H1 (cell line): ENCODE measurements at regions not wholly inside any gene's neighbourhood (a gene's known extent, or its start where the extent isn't known, plus 50 kb on each side); places are given as distances from the start of the nearest gene placed in this dataset.

Source experiments
- CTCF ChIA-PET: fragments of 300-600 bp; sonication (Branson Sonifier 250); formaldehyde crosslinking; loops from one replicate; lab custom pipeline; 2021; ENCODE audit not compliant: partially characterized antibody; lab: Charles Lee
- POLR2A ChIA-PET: fragments of 300-600 bp; sonication (Branson Sonifier 250); formaldehyde crosslinking; loops from one replicate; lab custom pipeline; 2021; ENCODE audit warnings: inconsistent platforms; ENCODE audit not compliant: partially characterized antibody; lab: Charles Lee
- DNase-seq, 2 experiments: peaks; one replicate each; pipeline versions ENCODE4 v3.0.0 to v3.0.0-alpha.2; 2010 to 2022; ENCODE audit warnings: low spot score in 2 of 2, low read depth in 1 of 2, mixed read lengths in 1 of 2
- FAIRE-seq: peaks from 2 replicates; lab custom pipeline; 2011; peaks lifted over from hg19 to GRCh38; lab: Jason Lieb, UNC
- H2AFZ ChIP-seq: 2 replicates; pipeline ENCODE4 v1.8.1; 2012; ENCODE audit warnings: low read length, inconsistent platforms
- H2AK5ac ChIP-seq: 2 replicates; pipeline ENCODE4 v1.6.1; 2013; ENCODE audit warnings: low read depth, low read length
- H2BK120ac ChIP-seq: replicated peaks from 2 replicates; pipeline ENCODE3; 2013; ENCODE audit warnings: low read depth, low read length, inconsistent platforms
- H2BK12ac ChIP-seq: 2 replicates; pipeline ENCODE4 v1.6.1; 2013; ENCODE audit warnings: low read depth, low read length
- H2BK15ac ChIP-seq: 2 replicates; pipeline ENCODE4 v1.6.1; 2013; ENCODE audit warnings: low read length
- H2BK20ac ChIP-seq: 2 replicates; pipeline ENCODE4 v1.6.1; 2013; ENCODE audit warnings: low read length
- H2BK5ac ChIP-seq: 2 replicates; pipeline ENCODE4 v1.6.1; 2013; ENCODE audit warnings: low read depth, low read length
- H3K14ac ChIP-seq: 2 replicates; pipeline ENCODE4 v1.6.1; 2013; ENCODE audit warnings: inconsistent platforms; ENCODE audit not compliant: insufficient read length
- H3K18ac ChIP-seq: 2 replicates; pipeline ENCODE4 v1.6.1; 2013; ENCODE audit warnings: low read length; ENCODE audit errors: extremely low read depth
- H3K23ac ChIP-seq: 2 replicates; pipeline ENCODE4 v1.6.1; 2013; ENCODE audit warnings: inconsistent platforms; ENCODE audit not compliant: insufficient read length
- H3K23me2 ChIP-seq: 2 replicates; pipeline ENCODE4 v1.6.1; 2013; ENCODE audit warnings: low read depth, low read length
- H3K27ac ChIP-seq: 2 replicates; pipeline ENCODE4 v1.6.1; 2011; ENCODE audit warnings: low read depth, low read length, inconsistent platforms
- H3K27me3 ChIP-seq, 4 experiments: replicated peaks in 1 of 4; 1 replicate in 1 of 4; 2 replicates in 3 of 4; pipeline versions ENCODE4 v1.6.1 to v1.8.1; 2011 to 2013; ENCODE audit warnings: low read length in 3 of 4, mild to moderate bottlenecking in 3 of 4, inconsistent platforms in 2 of 4, mixed read lengths in 2 of 4, moderate library complexity in 1 of 4; ENCODE audit not compliant: control insufficient read depth in 3 of 4, insufficient read depth in 3 of 4; ENCODE audit errors: extremely low read depth in 1 of 4
- H3K36me3 ChIP-seq, 4 experiments: 2 replicates each; pipeline versions ENCODE4 v1.6.1 to v1.8.1; 2011 to 2013; ENCODE audit warnings: mild to moderate bottlenecking in 4 of 4, low read length in 3 of 4, moderate library complexity in 2 of 4, control low read depth in 1 of 4, inconsistent platforms in 1 of 4; ENCODE audit not compliant: insufficient read depth in 4 of 4, control insufficient read depth in 2 of 4
- H3K4ac ChIP-seq: replicated peaks from 2 replicates; pipeline ENCODE3; 2013; ENCODE audit warnings: low read length, low read depth, mixed read lengths, inconsistent platforms; ENCODE audit not compliant: insufficient read length
- H3K4me1 ChIP-seq, 4 experiments: replicated peaks in 1 of 4; 1 replicate in 1 of 4; 2 replicates in 3 of 4; pipeline versions ENCODE4 v1.6.1 to v1.8.1; 2011 to 2013; ENCODE audit warnings: low read length in 3 of 4, inconsistent platforms in 2 of 4, mixed read lengths in 1 of 4; ENCODE audit not compliant: insufficient read depth in 4 of 4, control insufficient read depth in 3 of 4
- H3K4me2 ChIP-seq, 2 experiments: 2 replicates each; pipeline versions ENCODE4 v1.6.1 to v1.8.1; 2011 to 2013; ENCODE audit warnings: low read depth in 2 of 2, low read length in 2 of 2, control low read depth in 1 of 2, inconsistent platforms in 1 of 2, mild to moderate bottlenecking in 1 of 2; ENCODE audit not compliant: insufficient read depth in 1 of 2
- H3K4me3 ChIP-seq, 4 experiments: fragments of 200-600, 300-600 bp in 1 of 4; sonication (generic), shearing (Covaris generic), sonication (Bioruptor Twin) in 1 of 4; 2 replicates each; pipeline versions ENCODE4 v1.5.1 to v1.8.1; 2011 to 2016; ENCODE audit warnings: low read length in 4 of 4, low read depth in 3 of 4, control low read depth in 2 of 4, inconsistent platforms in 2 of 4, mild to moderate bottlenecking in 2 of 4, mixed read lengths in 1 of 4, moderate library complexity in 1 of 4; ENCODE audit not compliant: insufficient read depth in 2 of 4; ENCODE audit errors: extremely low read depth in 1 of 4
- H3K56ac ChIP-seq: replicated peaks from 2 replicates; pipeline ENCODE3; 2013; ENCODE audit warnings: low read depth, mild to moderate bottlenecking, mixed read lengths, low read length, inconsistent platforms; ENCODE audit not compliant: insufficient read length
- H3K79me1 ChIP-seq: 2 replicates; pipeline ENCODE4 v1.6.1; 2013; ENCODE audit warnings: low read depth, low read length, control low read depth
- H3K79me2 ChIP-seq, 2 experiments: 2 replicates each; pipeline versions ENCODE4 v1.6.1 to v1.8.1; 2012 to 2013; ENCODE audit warnings: low read length in 2 of 2, mild to moderate bottlenecking in 2 of 2, inconsistent platforms in 1 of 2; ENCODE audit not compliant: insufficient read depth in 2 of 2, control insufficient read depth in 1 of 2
- H3K9ac ChIP-seq, 4 experiments: replicated peaks in 1 of 4; 1 replicate in 1 of 4; 2 replicates in 3 of 4; pipeline versions ENCODE4 v1.6.1 to v1.8.1; 2011 to 2013; ENCODE audit warnings: low read depth in 3 of 4, low read length in 3 of 4, control low read depth in 2 of 4, mild to moderate bottlenecking in 2 of 4, moderate library complexity in 2 of 4, inconsistent platforms in 1 of 4; ENCODE audit errors: extremely low read depth in 1 of 4
- H3K9me3 ChIP-seq, 2 experiments: 2 replicates each; pipeline versions ENCODE4 v1.6.1 to v1.8.1; 2012 to 2013; ENCODE audit warnings: mild to moderate bottlenecking in 2 of 2, moderate library complexity in 2 of 2, control low read depth in 1 of 2, inconsistent platforms in 1 of 2, low read depth in 1 of 2, low read length in 1 of 2, mixed read lengths in 1 of 2; ENCODE audit not compliant: insufficient read depth in 2 of 2
- H4K20me1 ChIP-seq, 2 experiments: replicated peaks in 1 of 2; 2 replicates each; pipeline versions ENCODE3 to v1.8.1; 2011 to 2013; ENCODE audit warnings: inconsistent platforms in 2 of 2, low read length in 2 of 2, mild to moderate bottlenecking in 1 of 2; ENCODE audit not compliant: insufficient read depth in 2 of 2, control insufficient read depth in 1 of 2
- H4K5ac ChIP-seq: 2 replicates; pipeline ENCODE4 v1.6.1; 2013; ENCODE audit warnings: low read length, low read depth, mixed read lengths, inconsistent platforms; ENCODE audit not compliant: insufficient read length
- H4K8ac ChIP-seq: 2 replicates; pipeline ENCODE4 v1.8.0; 2013; ENCODE audit warnings: mild to moderate bottlenecking, moderate library complexity, low read length, inconsistent platforms; ENCODE audit not compliant: insufficient read depth; ENCODE audit errors: extremely low read depth
- H4K91ac ChIP-seq: replicated peaks from 2 replicates; pipeline ENCODE3; 2013; ENCODE audit warnings: low read length, mixed read lengths, inconsistent platforms; ENCODE audit not compliant: insufficient read length
- CBX8 ChIP-seq: fragments of 300-800, 300-1000 bp; sonication (generic); IDR thresholded peaks from 2 replicates; pipeline ENCODE4 v1.7.1; 2016; ENCODE audit warnings: low read depth, low read length, borderline replicate concordance
- CTBP2 ChIP-seq: IDR thresholded peaks from 2 replicates; pipeline ENCODE4 v1.7.0; 2011; ENCODE audit warnings: borderline replicate concordance, mild to moderate bottlenecking, moderate library complexity, mixed read lengths, low read length; ENCODE audit not compliant: insufficient read depth, insufficient read length
- HDAC6 ChIP-seq: IDR thresholded peaks from one replicate; pipeline ENCODE4 v1.7.1; 2012; ENCODE audit warnings: low read depth, mild to moderate bottlenecking, inconsistent platforms, low read length, moderate library complexity
- WGBS, 2 experiments: shearing (Covaris generic) in 1 of 2; methylation state at CpG; one replicate each; pipeline versions ENCODE4 v1.1.6 to v1.1.7; 2013 to 2015; ENCODE audit warnings: low lambda C conversion rate in 2 of 2, mixed read lengths in 2 of 2, inconsistent platforms in 1 of 2, low coverage in 1 of 2, missing lambda C conversion rate in 1 of 2; ENCODE audit not compliant: insufficient replicate concordance in 2 of 2, insufficient coverage in 1 of 2, insufficient read length in 1 of 2; ENCODE audit errors: extremely low coverage in 1 of 2, missing lambda C conversion rate in 1 of 2; 5-methylcytosine and 5-hydroxymethylcytosine counted together

GRCh38 chr1:183716286-183716685 is 63.2 kb upstream of the APOBEC4 start:
- H3K4me3 ChIP-seq = no peak overlapping the region
- DNase-seq = no peak

More at GRCh38 chr1:183716286-183716685, 63.2 kb upstream of the APOBEC4 start:
- no peak for FAIRE-seq
- H3K27ac ChIP-seq = no peak overlapping the region
- H3K23me2 ChIP-seq = no peaks in the 10 kb centered on the region
- CTCF ChIA-PET = interaction anchor here (0.6 to 2.3 kb wide), 5 partner anchors 13 to 200 kb away, joined by 3 to 12 read pairs (median 7); no protein-coding TSS in a partner anchor
- H2AFZ ChIP-seq = no peak overlapping the region
- H2BK20ac ChIP-seq = no peak overlapping the region
- no peak overlapping the region for H2AK5ac ChIP-seq
- no peak overlapping the region for H4K8ac ChIP-seq
- H3K14ac ChIP-seq = no peak overlapping the region
- H3K4me1 ChIP-seq = peaks cover 0 to 5% (median 0%) of the 10 kb centered on the region in 4 experiments; a peak in 1 of 7 replicates
- no peak overlapping the region for H3K18ac ChIP-seq
- H3K27me3 ChIP-seq = no peaks in the 10 kb centered on the region
- no peak overlapping the region for H2BK15ac ChIP-seq
- H2BK5ac ChIP-seq = no peak overlapping the region
- no peaks in the 10 kb centered on the region for H3K79me1 ChIP-seq
- H2BK120ac ChIP-seq = no peak overlapping the region
- no peaks in the 10 kb centered on the region for H3K36me3 ChIP-seq
- H3K9me3 ChIP-seq = no peaks in the 10 kb centered on the region
- WGBS, 2 experiments = 95% methylated on average over 1 of the region's 1 CpG; no CpG with 5 or more reads in 1 of the 2 experiments
- H2BK12ac ChIP-seq = no peak overlapping the region
- no peak overlapping the region for H3K4me2 ChIP-seq
- no peak overlapping the region for H3K9ac ChIP-seq
- no peak overlapping the region for H4K5ac ChIP-seq
- no peaks in the 10 kb centered on the region for H4K20me1 ChIP-seq
- no peak overlapping the region for H3K4ac ChIP-seq
- POLR2A ChIA-PET = no interaction called here
- no peak overlapping the region for H3K23ac ChIP-seq
- no peaks in the 10 kb centered on the region for H3K79me2 ChIP-seq
- H4K91ac ChIP-seq = no peak overlapping the region
- no peak overlapping the region for H3K56ac ChIP-seq
- TF ChIP-seq HDAC6 = no peak
- TF ChIP-seq CBX8 = no peak
- no peak for TF ChIP-seq CTBP2
